CD4-positive, alpha-beta T cell treated with Interleukin-4 for 1 hour (primary cell): ENCODE measurements at regions not wholly inside any gene's neighbourhood (a gene's known extent, or its start where the extent isn't known, plus 50 kb on each side); places are given as distances from the start of the nearest gene placed in this dataset.
"Not testable (repeated sequence)": the region's sequence is repeated elsewhere in the genome, so short reads cannot be mapped to it uniquely, and the experiment has no call there.

Experiments
- DNase-seq, 2 donors: peaks; one replicate each; pipeline ENCODE4 v3.0.0-alpha.2; 2020 to 2022

DNA sequence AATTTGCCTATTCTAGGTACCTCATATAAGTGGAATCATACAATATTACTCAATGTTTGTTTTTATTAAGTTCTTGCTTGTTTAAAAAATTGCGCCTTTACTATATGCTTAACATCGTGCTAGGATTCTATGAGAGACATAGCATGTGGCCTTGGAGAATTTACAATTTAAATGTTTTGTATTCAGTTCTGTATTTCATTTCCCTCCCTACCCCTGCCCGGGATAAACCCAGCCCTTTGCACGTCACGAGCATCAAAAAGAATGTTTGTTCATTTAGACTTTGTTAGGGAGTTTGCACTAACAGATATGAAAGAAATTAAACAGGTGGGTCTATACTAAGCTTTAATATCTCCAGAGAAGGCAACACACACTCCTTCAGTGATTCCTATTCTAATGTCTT lies 75.7 kb downstream of the C18orf54 start:
- DNase-seq = no peak

- no peak for DNase-seq
Observed at GRCh38 chr18:54433857-54434256, 76.2 kb downstream of the C18orf54 start.

DNA sequence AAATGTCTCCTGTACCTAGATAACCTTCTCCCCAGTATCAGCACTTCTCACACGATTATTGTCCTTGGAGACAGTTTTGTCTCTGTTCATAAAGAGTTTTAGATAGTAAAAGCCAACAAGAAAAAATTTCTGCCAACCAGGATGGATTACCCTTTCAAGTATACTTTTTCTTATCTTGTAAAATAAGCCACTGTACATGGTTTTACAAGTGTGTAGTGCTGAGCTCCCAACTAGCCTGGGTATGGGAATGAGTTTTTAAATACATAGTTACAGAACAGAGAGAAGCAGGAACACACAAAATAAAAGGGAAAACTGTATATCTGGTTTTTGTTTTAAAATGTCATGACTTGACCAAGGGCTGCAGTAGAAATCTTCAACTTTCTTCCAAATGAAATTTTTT lies 76.7 kb downstream of the C18orf54 start:
- no peak for DNase-seq

DNA sequence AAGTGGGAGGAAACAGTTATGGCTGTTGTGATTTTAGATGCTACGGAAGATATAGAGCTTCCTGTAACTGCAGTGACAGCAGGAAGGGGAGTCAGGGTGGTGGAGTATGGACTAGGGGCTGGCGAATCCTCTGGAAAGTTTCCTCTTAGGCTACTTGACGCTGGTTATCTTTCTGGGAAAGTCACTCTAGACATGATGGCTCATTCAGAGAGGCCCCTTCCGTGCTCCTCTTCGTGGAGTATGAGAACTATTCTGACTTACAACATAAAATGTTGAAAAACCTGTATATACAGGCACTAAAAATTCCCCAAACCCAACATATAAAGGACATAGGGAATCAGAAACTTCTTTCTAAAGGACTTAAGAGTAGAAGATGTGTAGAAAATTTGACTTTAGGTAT lies 78.8 kb downstream of the C18orf54 start:
- DNase-seq = no peak

DNA sequence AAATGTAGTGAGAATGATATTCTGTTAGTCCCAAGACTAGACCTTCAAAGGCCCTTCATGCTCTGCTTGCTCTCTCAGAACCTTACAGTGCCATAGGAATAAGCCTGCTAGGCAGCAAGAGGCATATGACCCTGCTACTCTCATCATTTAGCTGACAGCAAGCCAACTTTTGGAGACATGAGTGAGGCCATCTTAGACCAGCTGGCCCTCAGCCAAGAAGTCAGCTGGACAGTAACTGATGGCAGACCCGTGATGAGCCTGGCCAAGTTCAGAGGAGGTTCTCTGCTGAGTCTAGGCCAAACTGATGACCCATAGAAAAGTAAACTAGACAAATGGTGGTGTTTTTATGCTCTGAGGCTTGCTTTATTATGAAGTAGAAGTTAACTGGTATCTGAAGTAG lies 82.6 kb downstream of the C18orf54 start:
- DNase-seq = no peak

DNA sequence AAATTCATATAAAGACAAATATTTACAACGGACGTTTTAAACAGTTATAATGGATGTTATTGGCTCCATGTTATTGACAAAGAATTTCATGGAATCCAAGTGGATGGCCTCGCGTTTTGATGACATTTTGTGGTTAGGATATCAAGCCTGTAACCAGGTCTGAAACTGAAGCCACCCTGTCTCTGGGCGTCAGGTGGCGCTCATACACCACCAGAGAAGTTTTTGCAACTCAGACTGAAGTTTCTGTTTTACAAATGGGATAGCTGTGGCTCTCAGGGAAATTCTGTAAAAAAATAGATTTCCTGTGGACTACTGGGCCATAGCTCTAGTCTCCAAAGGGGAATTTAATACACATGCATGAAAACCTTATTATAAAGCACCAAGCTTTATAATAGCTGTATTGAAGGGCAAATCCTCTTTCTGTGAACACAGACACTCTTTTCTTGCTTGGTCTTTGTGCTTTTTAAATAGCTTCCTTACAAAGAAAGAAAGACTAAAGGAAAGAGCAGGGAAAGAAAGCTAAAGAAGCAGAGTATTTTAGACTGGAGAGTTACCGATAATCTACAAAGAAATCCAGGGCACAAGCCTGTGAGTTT lies 86.7 kb downstream of the C18orf54 start:
- DNase-seq = peak in 1 of 2 donors; percentile 3

DNA sequence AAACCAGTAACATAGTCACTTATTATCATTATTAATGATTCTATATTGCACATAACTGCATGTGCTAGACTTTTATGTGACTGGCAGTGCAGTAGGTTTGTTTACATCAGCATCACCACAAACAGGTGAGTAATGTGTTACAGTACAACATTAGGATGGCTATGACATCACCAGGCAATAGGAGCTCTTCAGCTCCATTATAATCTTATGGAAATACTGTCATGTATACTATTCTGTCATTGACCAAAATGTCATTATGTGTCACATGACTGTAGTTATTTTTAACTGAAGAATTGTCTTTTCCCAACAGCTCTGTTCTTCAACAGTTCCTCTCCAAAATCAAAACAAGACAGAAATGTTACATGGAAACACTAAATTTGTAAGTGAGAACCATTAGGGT lies 96.3 kb downstream of the C18orf54 start:
- no peak for DNase-seq

DNA sequence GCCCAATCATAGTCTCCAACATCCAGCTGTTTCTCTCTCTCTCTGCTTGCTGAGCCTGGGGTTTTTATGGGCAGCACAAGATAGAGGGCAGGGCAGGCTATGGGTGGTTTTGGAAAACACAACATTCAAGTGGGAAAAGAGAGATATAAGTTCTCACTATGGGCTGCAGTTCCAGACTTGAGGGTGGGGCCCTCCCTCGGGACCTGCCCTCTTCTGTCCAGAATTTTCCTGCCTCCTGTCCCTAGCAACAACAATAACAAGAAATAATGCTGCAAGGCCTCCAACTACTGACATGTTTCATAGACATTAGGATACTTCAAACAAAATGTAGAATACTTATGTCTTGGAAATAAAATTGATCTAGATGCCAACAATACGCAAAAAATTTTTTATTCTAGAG lies 107.8 kb downstream of the C18orf54 start:
- no peak for DNase-seq

GRCh38 chr18:54466248-54467005 lies 108.7 kb downstream of the C18orf54 start:
- DNase-seq = no peak

DNA sequence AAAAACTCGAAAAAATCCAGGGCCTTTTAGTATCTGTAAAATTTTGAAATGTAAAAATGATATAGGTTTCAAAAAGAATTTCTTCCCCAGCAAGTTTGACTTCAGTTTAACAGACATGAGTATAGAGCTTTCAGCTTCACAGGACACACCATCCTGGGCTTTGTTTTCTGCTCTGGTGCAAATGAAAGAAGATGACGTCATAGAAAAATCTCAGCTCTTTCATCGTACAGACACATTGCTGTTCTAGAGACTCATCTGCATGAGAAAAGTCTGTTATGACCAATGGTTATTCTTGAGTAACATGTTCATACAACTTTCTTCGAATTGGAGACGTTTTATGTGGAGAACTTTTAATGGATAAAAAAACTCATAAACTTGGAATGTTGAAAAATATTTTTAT lies 111.7 kb upstream of the DYNAP start:
- DNase-seq = no peak

- no peak for DNase-seq
Observed at GRCh38 chr18:54480616-54481015, 110.4 kb upstream of the DYNAP start.

- not testable (repeated sequence) for DNase-seq
Observed at GRCh38 chr18:54502451-54502850, 88.6 kb upstream of the DYNAP start.

DNA sequence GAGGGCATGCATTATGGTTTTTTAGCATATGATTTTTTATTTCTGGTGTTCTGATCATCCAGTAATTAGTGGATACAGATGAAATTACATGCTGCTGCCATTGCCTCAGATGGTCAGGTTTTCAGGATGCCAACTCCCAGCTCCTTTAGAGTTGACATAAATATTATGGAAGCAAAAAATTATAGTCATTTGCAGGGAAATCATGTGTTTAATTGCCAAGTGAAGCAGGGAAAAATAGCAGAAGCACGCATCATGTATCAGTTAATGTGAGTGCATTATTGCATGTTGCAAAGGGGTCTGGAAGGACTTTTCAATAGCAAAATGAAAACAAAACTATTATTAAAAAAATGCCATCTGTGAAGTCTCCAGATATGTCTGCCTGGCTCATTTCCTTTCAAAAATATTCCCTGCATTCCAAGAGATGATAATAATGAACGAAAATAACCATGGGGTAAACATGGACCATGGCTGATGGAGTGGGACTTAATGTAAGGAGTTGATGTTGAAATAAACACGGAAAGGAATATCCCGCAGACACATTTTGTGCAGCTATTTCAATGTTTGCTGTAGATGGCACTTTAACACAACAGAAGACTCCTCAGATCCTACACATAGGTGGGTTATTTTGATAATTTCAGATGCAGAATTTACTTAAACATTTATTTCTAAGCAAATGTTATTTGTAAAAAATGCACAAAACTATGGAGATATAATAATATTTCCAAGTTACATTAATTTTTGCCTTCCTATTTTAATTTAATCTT lies 87.7 kb upstream of the DYNAP start:
- no peak for DNase-seq

DNA sequence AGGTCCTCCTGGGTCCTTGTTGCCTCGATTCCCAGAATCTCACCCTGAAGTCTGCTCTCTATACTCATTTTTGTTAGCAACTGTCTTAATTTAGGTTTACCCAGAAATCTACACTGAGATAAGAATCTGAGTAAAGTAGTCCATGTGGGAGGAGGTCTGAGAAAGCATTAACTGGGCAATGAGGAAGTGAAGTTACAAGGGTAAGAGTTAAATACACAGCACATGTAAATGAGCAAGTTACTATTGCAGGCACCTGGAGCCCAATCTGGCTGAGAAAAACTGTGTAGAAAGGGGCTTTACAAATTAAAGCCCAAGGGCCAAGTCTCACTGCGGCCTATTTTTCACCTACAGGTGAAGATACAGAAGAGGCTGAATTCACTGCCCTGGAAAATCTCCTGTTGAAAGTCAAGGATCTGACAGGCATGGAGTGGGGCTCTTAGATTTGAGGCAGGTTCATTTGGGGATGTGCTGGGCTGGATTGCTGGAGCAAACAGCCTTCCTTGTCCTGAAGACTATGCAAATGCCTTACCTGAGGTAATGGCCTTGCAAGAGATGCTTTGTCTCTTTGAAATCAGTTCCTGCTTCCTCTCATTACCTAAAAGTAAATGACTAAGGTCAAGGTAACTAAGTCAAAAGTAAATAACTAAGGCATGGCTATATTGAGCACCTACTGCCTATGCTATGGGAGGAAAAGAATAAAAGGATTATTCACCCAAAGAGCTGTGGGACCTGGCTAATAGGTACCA lies 84.4 kb upstream of the DYNAP start:
- no peak for DNase-seq

DNA sequence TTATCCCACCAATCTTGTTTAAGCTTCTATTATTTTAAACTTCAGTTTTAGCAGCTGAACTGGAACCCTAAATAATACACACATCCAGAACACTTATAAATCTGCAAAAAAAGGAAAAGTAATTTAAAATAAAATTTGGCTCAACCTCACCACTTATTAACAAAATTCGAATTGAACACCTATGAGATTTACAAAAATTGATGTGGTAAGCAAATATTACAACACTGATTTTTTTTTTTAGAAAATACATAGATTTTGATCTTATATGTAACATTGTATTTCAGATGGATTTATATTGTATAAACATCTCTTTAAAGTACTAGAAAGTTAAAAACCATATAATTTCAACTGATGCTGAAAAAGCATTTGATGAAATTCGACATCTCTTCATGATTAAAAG lies 81.3 kb upstream of the DYNAP start:
- no peak for DNase-seq

DNA sequence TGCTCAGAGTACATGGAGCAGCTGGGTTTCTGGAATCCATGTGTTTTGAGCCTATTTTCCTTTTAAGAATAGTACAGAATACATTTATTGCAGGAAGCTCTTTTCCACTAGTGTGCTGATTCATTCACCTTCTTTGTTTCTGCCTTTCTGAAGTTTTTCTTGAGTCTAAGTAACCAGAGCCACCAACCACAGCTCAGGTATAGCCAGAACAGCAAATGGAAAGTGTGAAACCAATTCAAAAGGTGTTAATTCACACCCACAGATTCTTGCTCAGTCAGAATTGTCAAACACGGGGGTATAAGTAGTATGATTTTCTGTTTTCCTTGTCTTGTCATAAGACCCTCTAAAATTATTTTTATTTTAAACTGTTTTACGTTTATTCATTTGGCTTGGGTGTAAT lies 75.9 kb upstream of the DYNAP start:
- DNase-seq = no peak

DNA sequence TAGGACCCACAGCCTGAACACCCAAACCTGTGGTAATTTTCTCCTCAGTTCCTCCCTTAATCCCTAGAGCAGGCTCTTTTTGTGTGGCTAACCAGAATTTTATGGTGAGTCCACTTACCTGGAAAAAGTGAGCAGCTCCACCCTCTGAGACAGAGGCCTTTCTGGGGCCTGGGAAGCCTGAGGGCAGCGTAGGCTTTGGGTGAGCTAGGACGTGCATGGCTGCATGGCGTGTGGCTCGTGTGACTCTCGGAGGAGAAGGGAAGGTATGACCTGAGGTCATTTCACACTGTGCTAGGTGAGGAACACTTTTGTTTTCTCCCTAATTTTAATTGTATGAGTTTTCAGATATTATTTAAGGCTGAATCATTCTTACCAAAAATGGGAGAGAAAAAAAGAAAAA lies 73.5 kb upstream of the DYNAP start:
- no peak for DNase-seq

GRCh38 chr18:54521846-54522245 lies 69.2 kb upstream of the DYNAP start:
- DNase-seq = no peak

GRCh38 chr18:54528942-54529376 lies 62.1 kb upstream of the DYNAP start:
- DNase-seq = no peak

GRCh38 chr18:54529444-54529843 lies 61.6 kb upstream of the DYNAP start:
- no peak for DNase-seq

GRCh38 chr18:54530285-54530684 lies 60.8 kb upstream of the DYNAP start:
- DNase-seq = no peak

DNA sequence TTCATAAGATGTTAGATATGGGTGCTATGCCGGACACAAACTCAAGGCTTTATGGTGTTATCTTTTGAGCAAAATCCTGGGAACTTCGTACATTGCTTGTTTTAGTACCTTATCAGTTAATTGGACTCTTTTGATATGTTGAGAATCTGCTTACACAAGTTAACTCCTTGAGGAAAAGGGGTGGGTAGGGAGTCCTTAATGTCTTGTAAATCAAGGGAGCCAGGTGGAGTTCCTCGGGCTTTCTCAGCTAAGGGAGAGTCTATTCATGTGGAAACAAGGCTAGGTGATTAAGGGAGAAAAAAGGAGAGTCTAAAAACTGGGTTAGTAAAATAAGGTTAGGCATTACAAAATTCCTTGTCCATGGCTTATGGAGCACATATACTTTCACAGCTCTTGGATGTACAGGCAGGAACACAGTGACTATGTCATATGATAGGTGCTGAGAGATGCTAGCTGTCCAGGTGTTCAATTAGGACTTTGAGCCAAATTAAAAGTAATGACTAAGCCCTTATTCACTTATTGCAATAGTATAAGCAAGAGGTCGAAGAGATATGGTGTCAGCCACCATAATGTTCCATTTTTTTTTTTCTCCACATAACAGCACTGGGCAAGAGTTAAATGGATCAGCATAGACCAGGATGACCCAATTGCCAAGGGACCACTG lies 59.5 kb upstream of the DYNAP start:
- no peak for DNase-seq

DNA sequence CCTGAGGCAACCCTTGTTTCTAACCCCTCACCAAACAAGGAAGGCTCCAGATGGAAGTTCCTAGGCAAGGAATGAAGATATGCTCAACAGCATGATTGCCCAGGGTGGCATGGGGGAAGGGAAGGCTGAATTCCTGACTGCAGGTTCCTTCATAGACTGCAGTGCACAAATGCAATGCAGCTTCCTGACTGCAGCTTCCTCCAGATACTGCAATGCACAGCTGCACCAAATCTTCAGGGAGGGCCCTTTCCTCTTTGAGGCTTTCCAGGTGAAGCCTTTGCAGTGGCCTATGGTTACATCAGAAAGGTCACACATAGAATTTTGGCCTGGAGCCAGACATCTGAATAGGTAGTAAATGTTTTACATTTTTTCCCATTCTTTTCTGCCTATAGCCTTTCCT lies 58.8 kb upstream of the DYNAP start:
- DNase-seq = no peak
